ENCODE measurements at regions not wholly inside any gene's neighbourhood (a gene's known extent, or its start where the extent isn't known, plus 50 kb on each side); places are given as distances from the start of the nearest gene placed in this dataset.
"Not testable (repeated sequence)": the region's sequence is repeated elsewhere in the genome, so short reads cannot be mapped to it uniquely, and the experiment has no call there.

GRCh38 chr6:85192596-85192995 lies 257.3 kb upstream of the NT5E start:
- DNase-seq (ENCODE audit: low spot score) = no peak

- no peak for DNase-seq (ENCODE audit: low spot score)
Observed at GRCh38 chr6:85192186-85192585, 257.7 kb upstream of the NT5E start.

DNA sequence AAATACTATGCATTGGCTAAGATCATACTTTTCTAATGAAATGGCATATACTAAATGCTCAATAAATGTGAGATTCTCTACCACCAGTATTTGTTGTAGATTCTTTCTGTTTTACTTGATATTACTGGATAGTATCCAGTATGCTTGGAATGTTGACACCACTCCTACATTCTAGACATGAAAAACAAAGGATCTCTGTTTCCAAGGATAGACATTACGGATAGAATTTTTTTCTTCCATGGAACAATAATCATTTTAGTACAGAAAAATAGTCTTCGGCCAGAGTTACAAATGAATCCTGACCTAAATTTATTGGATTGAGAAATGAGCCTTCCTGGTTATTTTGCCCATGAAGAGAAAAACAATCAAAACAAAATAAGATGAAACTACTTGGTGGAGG lies 258.2 kb upstream of the NT5E start:
- DNase-seq (ENCODE audit: low spot score) = no peak

GRCh38 chr6:85186546-85187175 lies 263.2 kb upstream of the NT5E start:
- DNase-seq (ENCODE audit: low spot score) = peak; percentile 29

- no peak for DNase-seq (ENCODE audit: low spot score)
Observed at GRCh38 chr6:85185977-85186376, 263.9 kb upstream of the NT5E start.

GRCh38 chr6:85183841-85184240 lies 266.0 kb upstream of the NT5E start:
- DNase-seq (ENCODE audit: low spot score) = no peak

- DNase-seq (ENCODE audit: low spot score) = no peak
Observed at GRCh38 chr6:85172705-85173104, 277.2 kb upstream of the NT5E start.

DNA sequence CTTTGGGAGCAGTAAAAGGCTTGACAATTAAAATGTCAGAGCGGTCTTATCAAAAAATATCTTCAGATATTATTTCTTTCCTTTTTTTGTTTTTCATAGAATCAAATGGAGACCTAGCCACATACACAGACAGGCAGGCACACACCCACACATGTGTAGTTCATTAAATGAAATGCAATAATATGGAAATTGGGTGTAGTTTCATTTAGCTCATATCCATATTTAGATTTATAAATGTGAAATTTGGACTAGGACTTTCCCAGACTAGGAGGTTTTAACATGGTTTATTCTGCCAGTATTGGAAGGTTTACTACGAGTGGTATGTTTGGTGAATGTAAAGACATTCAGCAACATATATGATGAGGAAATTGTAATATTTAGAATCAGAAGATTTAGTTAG lies 277.7 kb upstream of the NT5E start:
- no peak for DNase-seq (ENCODE audit: low spot score)

- no peak for DNase-seq (ENCODE audit: low spot score)
Observed at GRCh38 chr6:85169189-85169588, 280.7 kb upstream of the NT5E start.

GRCh38 chr6:85168146-85168545 lies 281.7 kb upstream of the NT5E start:
- no peak for DNase-seq (ENCODE audit: low spot score)

DNA sequence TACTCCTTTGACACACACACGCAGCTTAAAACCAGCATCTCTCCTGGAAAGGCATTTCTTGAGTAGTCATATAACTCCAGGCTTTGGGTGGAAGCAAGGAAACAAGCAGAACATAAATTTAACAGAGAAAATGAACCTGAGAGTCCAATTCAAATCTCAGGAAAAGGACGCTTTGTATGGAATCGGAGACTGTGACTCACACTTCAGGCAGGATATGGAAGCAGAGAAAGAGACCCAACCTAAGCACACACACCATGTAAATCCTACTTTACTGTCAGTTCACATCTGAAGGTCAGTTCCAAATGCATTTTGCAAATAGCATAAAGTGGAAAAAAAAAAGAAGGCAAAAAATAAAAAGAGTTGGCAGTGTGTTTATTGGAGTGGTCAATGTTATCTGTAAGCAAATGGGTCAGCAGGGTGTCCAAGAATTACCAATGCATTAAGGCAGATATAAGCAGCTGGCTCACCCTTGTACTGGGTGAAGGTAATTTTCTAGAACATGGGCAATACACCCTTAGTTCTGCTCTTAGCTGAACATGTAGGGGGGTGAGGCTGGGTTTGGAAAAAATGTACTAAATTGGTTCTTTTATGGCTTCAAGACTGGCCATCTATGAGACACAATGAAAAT lies 283.7 kb upstream of the NT5E start:
- DNase-seq (ENCODE audit: low spot score) = no peak

- no peak for DNase-seq (ENCODE audit: low spot score)
Observed at GRCh38 chr6:85163156-85164080, 286.5 kb upstream of the NT5E start.

GRCh38 chr6:85157311-85157710 lies 292.6 kb upstream of the NT5E start:
- no peak for DNase-seq (ENCODE audit: low spot score)

DNA sequence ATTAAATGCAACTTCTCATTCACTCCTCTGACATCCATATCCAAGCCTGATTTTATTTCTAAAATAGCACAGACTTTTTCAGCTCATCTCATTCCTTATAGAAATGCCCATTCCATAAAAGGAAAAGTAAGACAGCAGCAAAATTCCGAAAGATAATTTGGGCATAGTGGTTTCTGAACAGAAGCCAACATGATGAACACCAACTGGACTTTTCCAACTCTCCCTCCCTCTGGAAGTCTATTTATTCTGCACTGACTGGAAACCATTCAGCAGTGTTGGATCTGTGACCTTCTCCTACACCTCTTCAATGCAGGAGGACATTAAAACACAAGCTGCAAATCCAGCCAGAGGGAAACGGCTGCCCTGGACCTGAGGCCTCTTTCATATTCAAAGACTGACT lies 306.2 kb upstream of the NT5E start:
- DNase-seq (ENCODE audit: low spot score) = no peak

DNA sequence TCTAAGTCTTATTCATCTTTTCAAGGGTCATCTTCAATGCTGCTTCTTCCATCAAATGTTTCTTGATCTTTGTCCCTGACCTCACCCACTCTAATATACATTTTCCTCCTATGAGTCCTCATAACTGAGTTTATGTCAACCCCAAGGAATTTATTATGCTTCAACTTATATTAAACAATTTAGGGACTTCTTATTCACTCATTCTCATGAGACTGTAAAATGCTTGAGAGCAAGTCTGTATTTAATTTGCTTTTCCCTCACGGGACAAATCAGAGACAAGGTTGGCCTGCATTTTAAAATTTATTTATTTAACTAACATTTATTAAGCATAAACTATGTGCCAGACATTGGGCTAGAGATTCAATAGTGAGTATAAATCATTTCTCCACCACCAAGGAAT lies 312.0 kb upstream of the NT5E start:
- DNase-seq (ENCODE audit: low spot score) = no peak

DNA sequence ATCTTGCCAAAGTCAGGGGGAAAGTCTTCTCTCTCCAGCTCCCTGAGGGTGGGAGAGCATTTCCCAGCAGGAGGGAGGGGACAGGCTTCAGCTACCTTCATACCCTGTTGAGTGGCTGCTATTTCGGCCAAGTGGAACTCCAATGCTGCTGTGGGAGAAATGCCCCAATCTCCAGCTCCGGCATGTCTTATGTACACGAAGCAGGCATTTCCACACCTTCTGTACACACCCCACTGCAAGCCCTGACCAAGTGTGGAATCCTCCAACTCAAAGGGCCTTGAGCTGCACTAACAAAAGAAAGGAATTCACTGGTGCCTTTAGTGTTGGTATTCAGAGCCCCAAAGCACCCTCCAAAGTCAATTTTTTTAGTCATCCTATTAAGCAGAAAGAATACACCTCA lies 313.6 kb upstream of the NT5E start:
- DNase-seq (ENCODE audit: low spot score) = no peak

DNA sequence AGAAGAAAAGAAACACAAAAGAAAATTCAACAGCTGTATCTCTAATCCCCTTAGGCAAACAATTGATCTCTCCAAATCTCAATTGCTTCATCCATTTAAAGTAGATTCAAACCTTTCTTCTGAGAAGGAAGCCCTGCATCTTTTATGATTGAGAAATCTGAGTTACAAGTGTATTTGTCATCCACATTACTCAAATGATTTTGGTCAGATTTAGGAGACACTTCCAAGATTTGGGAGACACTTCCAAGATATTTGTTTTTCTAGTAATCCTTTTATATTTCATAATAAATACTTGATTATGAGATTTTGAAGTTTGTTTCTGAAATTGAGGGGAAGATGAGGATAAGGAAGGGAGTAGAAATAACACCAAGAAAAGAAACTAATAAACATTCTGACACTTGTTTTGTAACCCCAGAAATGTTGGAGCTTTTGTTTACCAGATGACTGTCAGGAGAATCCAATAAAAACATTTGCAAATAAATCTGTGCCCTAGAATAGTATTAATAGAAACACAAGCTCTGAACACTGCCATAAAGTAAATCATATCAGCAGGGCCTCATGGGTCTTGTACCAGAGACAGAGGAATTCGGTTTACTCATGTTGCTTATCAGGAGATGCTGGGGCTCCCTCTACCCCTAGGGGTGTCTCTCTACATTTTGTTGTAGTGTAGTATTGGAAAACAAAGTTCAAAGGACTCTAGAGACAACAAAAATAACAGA lies 314.3 kb upstream of the NT5E start:
- no peak for DNase-seq (ENCODE audit: low spot score)

- DNase-seq (ENCODE audit: low spot score) = no peak
Observed at GRCh38 chr6:85134172-85134571, 315.7 kb upstream of the NT5E start.

- DNase-seq (ENCODE audit: low spot score) = no peak
Observed at GRCh38 chr6:85132091-85132490, 317.8 kb upstream of the NT5E start.

GRCh38 chr6:85130743-85131142 lies 319.1 kb upstream of the NT5E start:
- DNase-seq (ENCODE audit: low spot score) = no peak

- peak; percentile 38 for DNase-seq (ENCODE audit: low spot score)
Observed at GRCh38 chr6:85129881-85130280, 320.0 kb upstream of the NT5E start.

DNA sequence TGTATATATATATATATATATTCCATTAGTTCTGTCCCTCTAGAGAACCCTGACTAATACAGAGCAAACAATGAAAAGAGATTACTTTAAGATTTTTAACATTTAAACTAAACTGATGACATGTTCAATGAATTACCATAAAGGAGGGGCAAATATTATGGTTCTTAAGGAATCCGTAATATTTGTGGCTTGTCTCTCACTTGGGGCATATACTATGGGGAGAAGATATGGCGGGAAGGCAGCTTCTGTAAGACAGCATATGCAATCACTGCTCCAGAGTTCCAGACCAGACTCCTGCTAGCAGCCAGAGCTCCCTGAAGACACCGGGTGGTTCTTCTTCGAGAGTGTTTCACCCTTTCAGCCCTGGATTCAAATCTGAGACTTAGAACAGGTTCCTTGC lies 321.1 kb upstream of the NT5E start:
- DNase-seq (ENCODE audit: low spot score) = no peak

DNA sequence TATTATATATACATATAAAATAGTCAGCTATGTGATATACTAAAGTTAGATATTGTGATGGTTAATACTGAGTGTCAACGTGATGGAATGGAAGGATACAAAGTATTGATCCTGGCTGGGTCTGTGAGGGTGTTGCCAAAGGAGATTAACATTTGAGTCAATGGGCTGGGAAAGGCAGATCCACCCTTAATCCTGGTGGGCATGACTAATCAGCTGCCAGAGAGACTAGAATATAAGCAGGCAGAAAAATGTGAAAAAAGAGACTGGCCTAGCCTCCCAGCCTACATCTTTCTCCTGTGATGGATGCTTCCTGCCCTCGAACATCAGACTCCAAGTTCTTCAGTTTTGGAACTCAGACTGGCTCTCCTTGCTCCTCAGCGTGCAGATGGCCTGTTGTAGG lies 321.6 kb upstream of the NT5E start:
- not testable (repeated sequence) for DNase-seq (ENCODE audit: low spot score)

Measured in kidney tubule cell (primary cell).